ENCODE measurements at regions not wholly inside any gene's neighbourhood (a gene's known extent, or its start where the extent isn't known, plus 50 kb on each side); places are given as distances from the start of the nearest gene placed in this dataset.

DNA sequence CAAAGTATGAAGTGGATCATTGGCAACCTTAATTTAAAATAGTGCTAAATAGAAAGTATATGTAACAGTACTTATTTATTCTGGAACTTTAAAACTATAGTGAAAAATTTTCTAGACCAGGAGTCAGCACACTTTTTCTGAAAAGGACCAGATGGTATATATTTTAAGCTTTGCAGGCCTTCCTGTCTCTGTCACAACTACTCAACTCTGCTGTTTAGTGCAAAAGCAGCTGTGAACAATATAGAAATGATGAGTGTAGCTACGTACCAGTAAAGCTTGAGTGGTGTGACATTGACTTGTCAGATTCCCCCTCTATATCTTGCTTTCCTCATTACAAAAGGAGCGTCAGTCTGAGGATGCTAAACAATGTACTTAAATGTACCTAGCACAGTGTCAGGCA is 88.1 kb upstream of the IGFBP3 start:
- no peaks in the 10 kb centered on the region for H3K36me3 ChIP-seq (ENCODE audit: control insufficient read depth, insufficient read depth, low read length, severe bottlenecking)
- no peak overlapping the region for H3K9ac ChIP-seq (ENCODE audit: low read length)
- H3K4me1 ChIP-seq (ENCODE audit: control insufficient read depth, insufficient read depth, low read length) = peaks cover 13% of the 10 kb centered on the region
- H3K27me3 ChIP-seq (replicated peaks; ENCODE audit: control insufficient read depth, insufficient read depth, low read length) = no peaks in the 10 kb centered on the region
- no peaks in the 10 kb centered on the region for H3K9me3 ChIP-seq (ENCODE audit: control insufficient read depth, low read length)
- no peak overlapping the region for H3K4me3 ChIP-seq (ENCODE audit: low read length)
- DNase-seq (ENCODE audit: low read depth) = no peak

- DNase-seq (ENCODE audit: low read depth) = no peak
- Histone ChIP-seq H3K4me1 (ENCODE audit: control insufficient read depth, insufficient read depth, low read length) (peaks cover 17% of the 10 kb centered on the region), H3K9me3 (ENCODE audit: control insufficient read depth, low read length) (no peaks in the 10 kb centered on the region), H3K36me3 (ENCODE audit: control insufficient read depth, insufficient read depth, low read length, severe bottlenecking) (no peaks in the 10 kb centered on the region), H3K27me3 (replicated peaks; ENCODE audit: control insufficient read depth, insufficient read depth, low read length) (no peaks in the 10 kb centered on the region), H3K4me3 (ENCODE audit: low read length) (no peak overlapping the region), H3K9ac (ENCODE audit: low read length) (no peak overlapping the region)
These were observed 87.0 kb upstream of the IGFBP3 start for GRCh38 chr7:46007990-46008643.

GRCh38 chr7:46007194-46007593 is 86.1 kb upstream of the IGFBP3 start:
- Histone ChIP-seq H3K36me3 (ENCODE audit: control insufficient read depth, insufficient read depth, low read length, severe bottlenecking) (no peaks in the 10 kb centered on the region), H3K4me1 (ENCODE audit: control insufficient read depth, insufficient read depth, low read length) (peaks cover 17% of the 10 kb centered on the region), H3K9ac (ENCODE audit: low read length) (no peak overlapping the region), H3K9me3 (ENCODE audit: control insufficient read depth, low read length) (peaks cover 3% of the 10 kb centered on the region), H3K27me3 (replicated peaks; ENCODE audit: control insufficient read depth, insufficient read depth, low read length) (no peaks in the 10 kb centered on the region), H3K4me3 (ENCODE audit: low read length) (no peak overlapping the region)
- no peak for DNase-seq (ENCODE audit: low read depth)

- no peaks in the 10 kb centered on the region for H3K27me3 ChIP-seq (replicated peaks; ENCODE audit: control insufficient read depth, insufficient read depth, low read length)
These were observed 85.7 kb upstream of the IGFBP3 start for GRCh38 chr7:46006723-46007122.

GRCh38 chr7:46006212-46006611 is 85.1 kb upstream of the IGFBP3 start:
- H3K27me3 ChIP-seq (replicated peaks; ENCODE audit: control insufficient read depth, insufficient read depth, low read length) = no peaks in the 10 kb centered on the region
- no peak overlapping the region for H3K4me3 ChIP-seq (ENCODE audit: low read length)
- DNase-seq (ENCODE audit: low read depth) = no peak
- peaks cover 9% of the 10 kb centered on the region for H3K9me3 ChIP-seq (ENCODE audit: control insufficient read depth, low read length)
- H3K9ac ChIP-seq (ENCODE audit: low read length) = no peak overlapping the region
- H3K36me3 ChIP-seq (ENCODE audit: control insufficient read depth, insufficient read depth, low read length, severe bottlenecking) = no peaks in the 10 kb centered on the region
- H3K4me1 ChIP-seq (ENCODE audit: control insufficient read depth, insufficient read depth, low read length) = peaks cover 17% of the 10 kb centered on the region

More at GRCh38 chr7:46006723-46007122, 85.7 kb upstream of the IGFBP3 start:
- DNase-seq (ENCODE audit: low read depth) = no peak
- Histone ChIP-seq H3K9ac (ENCODE audit: low read length) (no peak overlapping the region), H3K36me3 (ENCODE audit: control insufficient read depth, insufficient read depth, low read length, severe bottlenecking) (no peaks in the 10 kb centered on the region), H3K9me3 (ENCODE audit: control insufficient read depth, low read length) (peaks cover 8% of the 10 kb centered on the region), H3K4me3 (ENCODE audit: low read length) (no peak overlapping the region), H3K4me1 (ENCODE audit: control insufficient read depth, insufficient read depth, low read length) (peaks cover 17% of the 10 kb centered on the region)

DNA sequence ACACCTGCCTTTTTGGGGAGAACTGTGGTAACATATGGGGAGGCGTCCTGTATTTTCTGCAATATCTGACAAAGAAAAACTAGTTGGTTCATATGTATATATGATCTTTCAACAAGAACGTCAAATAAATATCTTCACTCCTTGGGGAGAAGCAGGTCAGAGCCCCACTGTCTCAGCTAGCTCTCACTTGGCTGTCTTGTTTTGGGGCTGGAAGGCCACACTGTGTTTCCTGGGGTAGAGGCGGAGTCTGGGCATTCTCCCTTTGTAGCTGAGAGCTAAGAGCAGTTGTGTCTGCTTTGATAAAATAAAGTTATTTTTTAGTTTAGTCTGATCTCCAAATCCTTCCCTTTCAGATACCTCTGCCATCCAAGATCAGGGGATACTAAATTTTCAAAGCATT is 83.9 kb upstream of the IGFBP3 start:
- no peak for DNase-seq (ENCODE audit: low read depth)
- H3K4me1 ChIP-seq (ENCODE audit: control insufficient read depth, insufficient read depth, low read length) = peaks cover 17% of the 10 kb centered on the region
- H3K9ac ChIP-seq (ENCODE audit: low read length) = no peak overlapping the region
- no peak overlapping the region for H3K4me3 ChIP-seq (ENCODE audit: low read length)
- H3K9me3 ChIP-seq (ENCODE audit: control insufficient read depth, low read length) = peaks cover 9% of the 10 kb centered on the region
- H3K36me3 ChIP-seq (ENCODE audit: control insufficient read depth, insufficient read depth, low read length, severe bottlenecking) = no peaks in the 10 kb centered on the region
- no peaks in the 10 kb centered on the region for H3K27me3 ChIP-seq (replicated peaks; ENCODE audit: control insufficient read depth, insufficient read depth, low read length)

- Histone ChIP-seq H3K9me3 (ENCODE audit: control insufficient read depth, low read length) (peaks cover 9% of the 10 kb centered on the region), H3K27me3 (replicated peaks; ENCODE audit: control insufficient read depth, insufficient read depth, low read length) (no peaks in the 10 kb centered on the region), H3K36me3 (ENCODE audit: control insufficient read depth, insufficient read depth, low read length, severe bottlenecking) (no peaks in the 10 kb centered on the region), H3K9ac (ENCODE audit: low read length) (no peak overlapping the region), H3K4me1 (ENCODE audit: control insufficient read depth, insufficient read depth, low read length) (peaks cover 17% of the 10 kb centered on the region), H3K4me3 (ENCODE audit: low read length) (no peak overlapping the region)
- DNase-seq (ENCODE audit: low read depth) = peak; percentile 28
These were observed 83.1 kb upstream of the IGFBP3 start for GRCh38 chr7:46003896-46004875.

- peaks cover 9% of the 10 kb centered on the region for H3K9me3 ChIP-seq (ENCODE audit: control insufficient read depth, low read length)
- H3K36me3 ChIP-seq (ENCODE audit: control insufficient read depth, insufficient read depth, low read length, severe bottlenecking) = no peaks in the 10 kb centered on the region
- no peaks in the 10 kb centered on the region for H3K27me3 ChIP-seq (replicated peaks; ENCODE audit: control insufficient read depth, insufficient read depth, low read length)
- H3K4me1 ChIP-seq (ENCODE audit: control insufficient read depth, insufficient read depth, low read length) = peaks cover 14% of the 10 kb centered on the region
- H3K4me3 ChIP-seq (ENCODE audit: low read length) = no peak overlapping the region
- no peak overlapping the region for H3K9ac ChIP-seq (ENCODE audit: low read length)
- no peak for DNase-seq (ENCODE audit: low read depth)
These were observed 82.1 kb upstream of the IGFBP3 start for GRCh38 chr7:46003161-46003560.

- H3K9ac ChIP-seq (ENCODE audit: low read length) = no peak overlapping the region
- no peaks in the 10 kb centered on the region for H3K27me3 ChIP-seq (replicated peaks; ENCODE audit: control insufficient read depth, insufficient read depth, low read length)
- DNase-seq (ENCODE audit: low read depth) = no peak
- H3K4me1 ChIP-seq (ENCODE audit: control insufficient read depth, insufficient read depth, low read length) = peaks cover 9% of the 10 kb centered on the region
- H3K36me3 ChIP-seq (ENCODE audit: control insufficient read depth, insufficient read depth, low read length, severe bottlenecking) = no peaks in the 10 kb centered on the region
- H3K4me3 ChIP-seq (ENCODE audit: low read length) = no peak overlapping the region
- peaks cover 30% of the 10 kb centered on the region for H3K9me3 ChIP-seq (ENCODE audit: control insufficient read depth, low read length)
These were observed 79.4 kb upstream of the IGFBP3 start for GRCh38 chr7:46000513-46000912.

GRCh38 chr7:45999541-45999940 is 78.5 kb upstream of the IGFBP3 start:
- peaks cover 37% of the 10 kb centered on the region for H3K9me3 ChIP-seq (ENCODE audit: control insufficient read depth, low read length)
- peaks cover 7% of the 10 kb centered on the region for H3K4me1 ChIP-seq (ENCODE audit: control insufficient read depth, insufficient read depth, low read length)
- no peak for DNase-seq (ENCODE audit: low read depth)
- no peak overlapping the region for H3K9ac ChIP-seq (ENCODE audit: low read length)
- no peak overlapping the region for H3K4me3 ChIP-seq (ENCODE audit: low read length)
- no peaks in the 10 kb centered on the region for H3K36me3 ChIP-seq (ENCODE audit: control insufficient read depth, insufficient read depth, low read length, severe bottlenecking)
- no peaks in the 10 kb centered on the region for H3K27me3 ChIP-seq (replicated peaks; ENCODE audit: control insufficient read depth, insufficient read depth, low read length)

- no peaks in the 10 kb centered on the region for H3K36me3 ChIP-seq (ENCODE audit: control insufficient read depth, insufficient read depth, low read length, severe bottlenecking)
- no peak overlapping the region for H3K4me3 ChIP-seq (ENCODE audit: low read length)
- peaks cover 37% of the 10 kb centered on the region for H3K9me3 ChIP-seq (ENCODE audit: control insufficient read depth, low read length)
- H3K4me1 ChIP-seq (ENCODE audit: control insufficient read depth, insufficient read depth, low read length) = peaks cover 3% of the 10 kb centered on the region
- H3K27me3 ChIP-seq (replicated peaks; ENCODE audit: control insufficient read depth, insufficient read depth, low read length) = no peaks in the 10 kb centered on the region
- no peak overlapping the region for H3K9ac ChIP-seq (ENCODE audit: low read length)
- DNase-seq (ENCODE audit: low read depth) = no peak
These were observed 77.4 kb upstream of the IGFBP3 start for GRCh38 chr7:45998506-45998905.
